ENCODE measurements at regions not wholly inside any gene's neighbourhood (a gene's known extent, or its start where the extent isn't known, plus 50 kb on each side); places are given as distances from the start of the nearest gene placed in this dataset.

DNA sequence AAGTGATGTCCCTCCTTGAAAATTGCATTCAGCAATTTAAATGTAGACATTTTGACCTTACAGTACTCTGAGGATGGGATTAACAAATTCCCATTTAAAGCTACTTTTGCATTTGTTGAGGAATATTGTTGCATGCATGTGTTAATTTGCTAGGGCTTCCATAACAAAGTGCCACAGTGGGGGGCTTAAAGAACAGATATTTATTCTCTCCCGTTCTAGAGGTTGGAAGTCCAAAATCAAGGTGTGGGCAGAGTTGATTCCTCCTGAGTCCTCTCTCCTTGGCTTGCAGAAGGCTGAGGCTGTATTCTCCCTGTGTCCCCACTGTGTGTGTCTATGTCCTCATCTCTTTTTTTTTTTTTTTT, 51.8 kb upstream of the CDK20 start:
- H3K27ac ChIP-seq = no peak overlapping the region
- no peaks in the 10 kb centered on the region for H3K9me3 ChIP-seq (ENCODE audit: low read depth, low read length)
- H3K4me3 ChIP-seq = no peak overlapping the region
- TF ChIP-seq FOXP2 (optimal IDR thresholded peaks at IDR 0.05; ENCODE audit: control extremely low read depth, extremely low read length, insufficient read depth) (no peak), POLR2AphosphoS5 (IDR thresholded peaks at IDR 0.05; ENCODE audit: borderline replicate concordance, low read depth, low read length) (no peak), EZH2 (IDR thresholded peaks at IDR 0.05) (no peak)
- H3K9ac ChIP-seq (ENCODE audit: insufficient read length) = no peak overlapping the region
- no peak for DNase-seq (ENCODE audit: low read depth, low spot score)
- H3K36me3 ChIP-seq (ENCODE audit: insufficient read depth, low read length) = no peaks in the 10 kb centered on the region

DNA sequence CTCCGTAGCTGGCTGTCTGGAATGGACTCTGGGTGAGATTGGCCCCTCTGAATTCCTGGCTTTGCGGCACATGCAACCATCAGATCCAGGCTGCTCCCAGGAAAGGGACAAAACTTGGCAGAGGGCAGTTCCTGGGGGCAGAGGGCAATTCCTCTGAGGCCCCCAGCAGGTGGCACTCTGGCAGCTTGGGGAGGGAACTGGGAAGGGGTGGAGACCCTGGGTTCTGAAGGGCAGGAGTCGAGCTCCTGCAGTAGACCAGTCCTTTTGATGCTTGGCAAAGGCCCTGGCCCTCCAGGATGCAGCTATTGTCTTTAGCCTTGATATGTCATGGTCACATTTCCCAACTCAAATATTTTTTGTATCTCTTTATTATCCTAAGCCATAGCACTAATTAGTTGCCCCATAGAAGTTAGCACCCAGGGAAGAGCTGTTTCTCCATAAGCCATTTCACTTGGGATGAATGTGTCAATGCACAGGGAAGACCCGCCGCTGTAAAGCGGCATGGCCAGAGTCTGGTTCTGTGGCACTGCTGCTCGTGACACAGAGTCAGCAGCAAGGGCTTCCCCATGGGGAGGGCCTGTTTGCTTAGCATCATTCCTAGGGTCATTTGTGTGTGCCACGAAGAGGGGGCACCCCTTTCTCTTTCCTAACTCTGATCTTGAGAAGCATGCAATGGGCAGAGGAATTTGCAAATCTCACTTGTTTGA, 51.2 kb upstream of the CDK20 start:
- no peak overlapping the region for H3K27ac ChIP-seq
- no peak for TF ChIP-seq FOXP2 (optimal IDR thresholded peaks at IDR 0.05; ENCODE audit: control extremely low read depth, extremely low read length, insufficient read depth)
- H3K36me3 ChIP-seq (ENCODE audit: insufficient read depth, low read length) = no peaks in the 10 kb centered on the region
- no peak overlapping the region for H3K9ac ChIP-seq (ENCODE audit: insufficient read length)
- no peak overlapping the region for H3K4me3 ChIP-seq
- DNase-seq (ENCODE audit: low read depth, low spot score) = no peak
- H3K9me3 ChIP-seq (ENCODE audit: low read depth, low read length) = no peaks in the 10 kb centered on the region

DNA sequence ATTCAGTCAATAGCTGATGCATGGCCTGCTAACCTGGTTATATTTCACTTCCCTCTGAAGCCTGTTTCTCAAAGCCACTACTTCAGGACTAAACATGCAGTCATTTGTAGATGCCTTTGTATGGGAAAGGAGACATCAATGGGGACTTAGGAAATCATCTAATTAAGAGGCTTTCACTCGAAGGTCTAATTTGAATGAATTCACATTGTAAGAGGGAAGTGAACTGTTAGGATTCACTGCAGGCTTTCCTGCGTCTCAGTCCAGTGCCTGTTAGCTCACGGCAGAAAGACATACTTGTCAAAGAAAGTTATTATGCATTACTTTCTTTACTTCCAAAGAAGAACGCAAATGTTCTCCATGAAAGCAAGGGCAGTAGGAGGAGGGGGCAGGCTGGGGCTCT, 50.6 kb upstream of the CDK20 start:
- DNase-seq (ENCODE audit: low read depth, low spot score) = no peak
- no peak overlapping the region for H3K9ac ChIP-seq (ENCODE audit: insufficient read length)
- H3K4me3 ChIP-seq = no peak overlapping the region
- no peaks in the 10 kb centered on the region for H3K36me3 ChIP-seq (ENCODE audit: insufficient read depth, low read length)
- TF ChIP-seq FOXP2 (optimal IDR thresholded peaks at IDR 0.05; ENCODE audit: control extremely low read depth, extremely low read length, insufficient read depth) = no peak
- TF ChIP-seq POLR2AphosphoS5 (IDR thresholded peaks at IDR 0.05; ENCODE audit: borderline replicate concordance, low read depth, low read length) = no peak
- no peak for TF ChIP-seq EZH2 (IDR thresholded peaks at IDR 0.05)
- H3K9me3 ChIP-seq (ENCODE audit: low read depth, low read length) = no peaks in the 10 kb centered on the region
- no peak overlapping the region for H3K27ac ChIP-seq

Measured in SK-N-MC (cell line).